ENCODE measurements at regions not wholly inside any gene's neighbourhood (a gene's known extent, or its start where the extent isn't known, plus 50 kb on each side); places are given as distances from the start of the nearest gene placed in this dataset.
A peak's percentile ranks its signal among the peaks of the same experiment; 100 is the strongest.

DNA sequence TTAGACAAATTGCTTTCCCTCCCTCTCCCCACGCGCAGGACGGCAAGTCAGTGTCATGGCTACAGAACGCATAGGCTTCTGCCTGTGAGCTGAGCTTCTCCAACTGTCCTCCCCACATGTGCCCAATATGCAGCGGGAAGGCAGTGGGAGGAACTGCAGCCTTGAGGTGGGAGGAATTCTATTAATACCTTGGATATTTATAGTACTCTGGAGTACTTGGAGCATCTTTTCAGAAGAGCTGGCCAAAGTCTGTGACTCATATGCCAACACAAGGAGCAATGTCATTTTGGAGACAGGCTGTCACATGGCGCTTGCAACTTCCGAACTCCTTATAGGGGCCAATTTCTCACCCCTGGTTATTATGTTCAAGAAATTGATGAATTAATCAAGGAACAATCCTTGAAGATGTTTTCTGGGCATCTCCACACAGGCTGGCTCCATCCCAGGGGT, 245.0 kb upstream of the SERP2 start:
- TF ChIP-seq CTCF (IDR thresholded peaks at IDR 0.05), result no peak
- Histone ChIP-seq H3K27me3 (no peaks in the 10 kb centered on the region), H3K36me3 (no peaks in the 10 kb centered on the region), H3K9me3 (no peaks in the 10 kb centered on the region), H3K27ac (peak overlapping the region; percentile 65 to 78), H3K4me1 (peaks cover 0 to 21% of the 10 kb centered on the region in 2 donors), H3K4me3 (no peak overlapping the region)
- DNase-seq (ENCODE audit: low spot score), result peak; percentile 59

- TF ChIP-seq CTCF (IDR thresholded peaks at IDR 0.05), result no peak
- no peak for DNase-seq (ENCODE audit: low spot score)
- no peaks in the 10 kb centered on the region for H3K36me3 ChIP-seq
- peak overlapping the region in 1 of 2 donors; percentile 78 for H3K27ac ChIP-seq
- H3K9me3 ChIP-seq, result no peaks in the 10 kb centered on the region
- H3K27me3 ChIP-seq, result no peaks in the 10 kb centered on the region
- peaks cover 0 to 21% of the 10 kb centered on the region in 2 donors for H3K4me1 ChIP-seq
- H3K4me3 ChIP-seq, result no peak overlapping the region
Measured at GRCh38 chr13:44129418-44129817, 244.2 kb upstream of the SERP2 start.

- Histone ChIP-seq H3K36me3 (no peaks in the 10 kb centered on the region), H3K4me3 (no peak overlapping the region), H3K27me3 (no peaks in the 10 kb centered on the region), H3K4me1 (peaks cover 0 to 21% of the 10 kb centered on the region in 2 donors), H3K9me3 (no peaks in the 10 kb centered on the region), H3K27ac (no peak overlapping the region)
- no peak for DNase-seq (ENCODE audit: low spot score)
- TF ChIP-seq CTCF (IDR thresholded peaks at IDR 0.05), result no peak
Measured at GRCh38 chr13:44131069-44131614, 242.5 kb upstream of the SERP2 start.

GRCh38 chr13:44132710-44133109, 240.9 kb upstream of the SERP2 start:
- TF ChIP-seq CTCF (IDR thresholded peaks at IDR 0.05), result no peak
- H3K27ac ChIP-seq, result peak overlapping the region; percentile 40 to 63
- peaks cover 0 to 21% of the 10 kb centered on the region in 2 donors for H3K4me1 ChIP-seq

DNA sequence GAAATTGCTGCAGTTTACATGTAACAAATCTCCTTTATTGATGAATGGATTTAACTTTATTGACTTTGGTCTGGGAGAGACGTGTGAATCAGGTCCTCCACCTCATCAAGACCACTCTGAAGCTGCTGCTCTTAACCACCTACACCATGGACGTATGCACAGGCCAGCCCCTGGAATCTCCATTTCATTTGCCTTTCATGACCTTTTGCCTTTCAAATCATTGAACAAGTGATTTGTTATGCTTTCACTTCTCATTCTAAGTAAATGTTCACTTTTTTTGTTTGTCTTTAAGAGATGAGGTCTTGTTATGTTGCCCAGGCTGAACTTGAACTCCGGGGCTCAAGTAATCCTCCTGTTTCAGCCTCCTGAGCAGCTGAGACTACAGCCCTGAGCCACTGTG, 240.0 kb upstream of the SERP2 start:
- TF ChIP-seq CTCF (IDR thresholded peaks at IDR 0.05), result no peak
- Histone ChIP-seq H3K27me3 (no peaks in the 10 kb centered on the region), H3K4me3 (no peak overlapping the region), H3K9me3 (no peaks in the 10 kb centered on the region), H3K36me3 (no peaks in the 10 kb centered on the region), H3K4me1 (peaks cover 0 to 17% of the 10 kb centered on the region in 2 donors), H3K27ac (peak overlapping the region in 1 of 2 donors; percentile 63)
- DNase-seq (ENCODE audit: low spot score), result no peak

More at GRCh38 chr13:44132710-44133109, 240.9 kb upstream of the SERP2 start:
- DNase-seq (ENCODE audit: low spot score), result peak; percentile 83
- no peaks in the 10 kb centered on the region for H3K36me3 ChIP-seq
- no peak overlapping the region for H3K4me3 ChIP-seq
- no peaks in the 10 kb centered on the region for H3K9me3 ChIP-seq
- H3K27me3 ChIP-seq, result no peaks in the 10 kb centered on the region

DNA sequence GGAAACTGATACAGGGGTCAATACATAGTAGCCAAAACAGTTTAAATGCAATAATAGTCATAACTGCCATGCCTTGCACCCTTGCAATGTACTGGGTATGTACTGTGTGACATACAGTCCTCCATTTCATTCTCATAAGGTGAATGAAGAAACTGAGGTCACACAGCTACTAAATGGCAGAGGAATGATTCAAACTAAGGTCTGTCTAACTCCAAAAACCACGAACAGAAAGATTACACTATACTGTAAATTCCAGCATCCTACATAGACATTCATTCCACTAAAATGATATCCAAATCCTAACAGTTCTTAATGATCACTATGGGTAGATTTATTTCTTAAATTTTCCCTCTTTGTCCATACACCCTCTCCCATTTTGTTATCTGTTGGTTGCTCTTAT, 238.1 kb upstream of the SERP2 start:
- no peak for DNase-seq (ENCODE audit: low spot score)
- no peaks in the 10 kb centered on the region for H3K27me3 ChIP-seq
- TF ChIP-seq CTCF (IDR thresholded peaks at IDR 0.05), result no peak

More for the DNA sequence above, 238.1 kb upstream of the SERP2 start:
- Histone ChIP-seq H3K36me3 (no peaks in the 10 kb centered on the region), H3K27ac (no peak overlapping the region), H3K4me3 (no peak overlapping the region), H3K9me3 (no peaks in the 10 kb centered on the region), H3K4me1 (peaks cover 0 to 17% of the 10 kb centered on the region in 2 donors)
